Keratinocyte (primary cell): ENCODE measurements at regions not wholly inside any gene's neighbourhood (a gene's known extent, or its start where the extent isn't known, plus 50 kb on each side); places are given as distances from the start of the nearest gene placed in this dataset.
A peak's percentile ranks its signal among the peaks of the same experiment; 100 is the strongest.
"Not testable (repeated sequence)": the region's sequence is repeated elsewhere in the genome, so short reads cannot be mapped to it uniquely, and the experiment has no call there.

Experiments used
- DNase-seq: peaks from one replicate; pipeline ENCODE4 v3.0.0-alpha.2; 2011; ENCODE audit warnings: low read depth, missing footprints, low spot score
- FAIRE-seq: peaks from 2 replicates; lab custom pipeline; 2011; peaks lifted over from hg19 to GRCh38; lab: Jason Lieb, UNC
- H2AFZ ChIP-seq: 2 replicates; pipeline ENCODE4 v1.6.0; 2012; ENCODE audit warnings: low read length, control low read depth, inconsistent platforms; ENCODE audit not compliant: control insufficient read depth
- H3K27ac ChIP-seq: 2 replicates; pipeline ENCODE4 v1.5.1; 2011; ENCODE audit warnings: low read length; ENCODE audit not compliant: control insufficient read depth, insufficient read depth
- H3K27me3 ChIP-seq: 3 replicates; pipeline ENCODE4 v1.6.0; 2011; ENCODE audit warnings: low read length; ENCODE audit not compliant: control insufficient read depth, insufficient read depth; ENCODE audit errors: extremely low read depth
- H3K36me3 ChIP-seq, 2 experiments: 2 replicates in 1 of 2; 3 replicates in 1 of 2; pipeline ENCODE4 v1.5.1; 2011; ENCODE audit warnings: low read length in 2 of 2, mild to moderate bottlenecking in 1 of 2; ENCODE audit not compliant: control insufficient read depth in 2 of 2, insufficient read depth in 2 of 2; ENCODE audit errors: extremely low read depth in 1 of 2
- H3K4me1 ChIP-seq: 3 replicates; pipeline ENCODE4 v1.5.1; 2011; ENCODE audit warnings: low read length; ENCODE audit not compliant: control insufficient read depth, insufficient read depth; ENCODE audit errors: extremely low read depth
- H3K4me2 ChIP-seq: 3 replicates; pipeline ENCODE4 v1.6.0; 2011; ENCODE audit warnings: low read depth, low read length; ENCODE audit not compliant: control insufficient read depth, insufficient read depth; ENCODE audit errors: extremely low read depth
- H3K4me3 ChIP-seq, 3 experiments: fragments of 200-600 bp in 1 of 3; sonication (generic) in 1 of 3; 2 replicates in 2 of 3; 3 replicates in 1 of 3; pipeline ENCODE4 v1.5.1; 2011 to 2016; ENCODE audit warnings: low read length in 3 of 3, mild to moderate bottlenecking in 3 of 3, control low read depth in 2 of 3, inconsistent platforms in 1 of 3, low read depth in 1 of 3, mixed read lengths in 1 of 3, mixed run types in 1 of 3, moderate library complexity in 1 of 3; ENCODE audit not compliant: control insufficient read depth in 2 of 3, insufficient read depth in 2 of 3; ENCODE audit errors: extremely low read depth in 1 of 3
- H3K79me2 ChIP-seq: 2 replicates; pipeline ENCODE4 v1.6.0; 2012; ENCODE audit warnings: low read length; ENCODE audit not compliant: control insufficient read depth, insufficient read depth
- H3K9ac ChIP-seq: 3 replicates; pipeline ENCODE4 v1.6.0; 2011; ENCODE audit warnings: low read length; ENCODE audit not compliant: control insufficient read depth, insufficient read depth; ENCODE audit errors: extremely low read depth
- H3K9me1 ChIP-seq: 3 replicates; pipeline ENCODE4 v1.6.0; 2011; ENCODE audit warnings: low read length; ENCODE audit not compliant: control insufficient read depth, insufficient read depth; ENCODE audit errors: extremely low read depth
- H3K9me3 ChIP-seq: 2 replicates; pipeline ENCODE4 v1.5.1; 2012; ENCODE audit warnings: low read depth, low read length; ENCODE audit not compliant: control insufficient read depth
- H4K20me1 ChIP-seq: 3 replicates; pipeline ENCODE4 v1.6.0; 2011; ENCODE audit warnings: low read length; ENCODE audit not compliant: control insufficient read depth, insufficient read depth; ENCODE audit errors: extremely low read depth
- EZH2 ChIP-seq: IDR thresholded peaks from one replicate; pipeline ENCODE4 v1.6.1; 2012; ENCODE audit warnings: inconsistent platforms, mild to moderate bottlenecking, low read length, moderate library complexity
- dilution Hi-C: fragments of 300-500 bp; cut with MboI; formaldehyde crosslinking; loops from one replicate; pipeline ENCODE4 v1.7.0; 2020; ENCODE audit warnings: low sequenced_read_pairs; ENCODE audit not compliant: extremely low pct_ligation_motif_present
- TF ChIP-seq, protein P1 (sequence below), 3 experiments: IDR thresholded peaks in 1 of 3; conservative IDR thresholded peaks in 1 of 3; optimal IDR thresholded peaks in 1 of 3; 2 replicates in 2 of 3; 3 replicates in 1 of 3; pipeline versions ENCODE3 to v1.5.1; 2011; ENCODE audit warnings: low read length in 3 of 3, mild to moderate bottlenecking in 3 of 3, moderate library complexity in 2 of 3, control low read depth in 1 of 3, inconsistent platforms in 1 of 3; ENCODE audit not compliant: insufficient read depth in 2 of 3; ENCODE audit errors: extremely low read depth in 1 of 3

GRCh38 chr3:3992312-3992874 lies 193.2 kb downstream of the LRRN1 start:
- Histone ChIP-seq H3K36me3 (no peaks in the 10 kb centered on the region), H3K9me3 (no peaks in the 10 kb centered on the region), H3K27ac (no peak overlapping the region), H2AFZ (no peak overlapping the region), H3K4me3 (no peak overlapping the region), H4K20me1 (no peaks in the 10 kb centered on the region), H3K4me2 (no peak overlapping the region), H3K9me1 (no peaks in the 10 kb centered on the region), H3K9ac (no peak overlapping the region), H3K4me1 (no peaks in the 10 kb centered on the region), H3K79me2 (no peaks in the 10 kb centered on the region), H3K27me3 (no peaks in the 10 kb centered on the region)
- FAIRE-seq, result no peak
- TF ChIP-seq, protein P1, sequence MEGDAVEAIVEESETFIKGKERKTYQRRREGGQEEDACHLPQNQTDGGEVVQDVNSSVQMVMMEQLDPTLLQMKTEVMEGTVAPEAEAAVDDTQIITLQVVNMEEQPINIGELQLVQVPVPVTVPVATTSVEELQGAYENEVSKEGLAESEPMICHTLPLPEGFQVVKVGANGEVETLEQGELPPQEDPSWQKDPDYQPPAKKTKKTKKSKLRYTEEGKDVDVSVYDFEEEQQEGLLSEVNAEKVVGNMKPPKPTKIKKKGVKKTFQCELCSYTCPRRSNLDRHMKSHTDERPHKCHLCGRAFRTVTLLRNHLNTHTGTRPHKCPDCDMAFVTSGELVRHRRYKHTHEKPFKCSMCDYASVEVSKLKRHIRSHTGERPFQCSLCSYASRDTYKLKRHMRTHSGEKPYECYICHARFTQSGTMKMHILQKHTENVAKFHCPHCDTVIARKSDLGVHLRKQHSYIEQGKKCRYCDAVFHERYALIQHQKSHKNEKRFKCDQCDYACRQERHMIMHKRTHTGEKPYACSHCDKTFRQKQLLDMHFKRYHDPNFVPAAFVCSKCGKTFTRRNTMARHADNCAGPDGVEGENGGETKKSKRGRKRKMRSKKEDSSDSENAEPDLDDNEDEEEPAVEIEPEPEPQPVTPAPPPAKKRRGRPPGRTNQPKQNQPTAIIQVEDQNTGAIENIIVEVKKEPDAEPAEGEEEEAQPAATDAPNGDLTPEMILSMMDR (optimal IDR thresholded peaks at IDR 0.05 in 1 of 3, IDR thresholded peaks at IDR 0.05 in 1 of 3, conservative IDR thresholded peaks at IDR 0.05 in 1 of 3; ENCODE audit: extremely low read depth in 1 of 3, insufficient read depth in 2 of 3, low read length in 3 of 3), result no peak
- no peak for TF ChIP-seq EZH2
- dilution Hi-C loops, result no loop called here
- no peak for DNase-seq

DNA sequence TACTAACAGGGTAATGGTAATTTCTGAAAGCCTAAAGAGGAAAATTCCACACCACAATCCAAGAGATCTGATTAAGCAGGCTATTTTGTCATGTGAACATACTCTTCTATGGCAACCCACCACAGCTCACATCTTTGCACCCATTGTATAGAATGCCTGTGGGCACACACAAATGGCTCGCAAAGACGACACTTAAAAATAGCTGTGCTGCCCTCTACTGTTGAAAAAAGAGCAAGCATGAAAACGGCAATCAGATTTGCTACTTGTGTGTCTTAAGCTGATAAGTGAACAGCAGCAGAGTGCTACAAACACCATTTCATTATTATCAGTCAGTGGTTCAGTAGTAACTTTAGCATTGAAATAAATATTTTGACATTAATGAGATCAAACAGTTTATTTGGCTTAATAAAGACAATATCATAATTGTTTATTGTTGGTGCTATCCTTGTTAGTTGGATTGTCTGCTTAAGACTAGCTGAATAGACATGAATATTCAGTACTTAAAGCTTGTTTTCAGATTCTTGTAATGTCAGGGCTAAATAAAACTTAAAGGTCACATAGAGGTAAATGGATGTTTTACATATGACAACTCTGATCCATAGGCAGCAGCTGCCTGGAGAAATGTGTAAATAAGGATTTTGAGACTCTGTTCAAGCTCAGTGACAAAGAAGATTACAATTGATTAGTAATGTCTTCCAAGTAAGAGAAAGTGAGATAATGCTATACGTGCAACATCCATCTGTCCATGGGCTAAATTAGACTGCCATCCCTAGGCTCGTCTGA lies 199.1 kb downstream of the LRRN1 start:
- no peaks in the 10 kb centered on the region for H3K79me2 ChIP-seq
- no peak overlapping the region for H2AFZ ChIP-seq
- no peak overlapping the region for H3K9ac ChIP-seq
- no peak overlapping the region for H3K4me2 ChIP-seq
- no peaks in the 10 kb centered on the region for H3K9me3 ChIP-seq
- no peaks in the 10 kb centered on the region for H3K27me3 ChIP-seq
- no peak overlapping the region for H3K27ac ChIP-seq
- FAIRE-seq (peak; percentile 32), DNase-seq (no peak)
- no peak for TF ChIP-seq EZH2
- TF ChIP-seq, protein P1 (optimal IDR thresholded peaks at IDR 0.05 in 1 of 3, IDR thresholded peaks at IDR 0.05 in 1 of 3, conservative IDR thresholded peaks at IDR 0.05 in 1 of 3; ENCODE audit: extremely low read depth in 1 of 3, insufficient read depth in 2 of 3, low read length in 3 of 3), result peak; percentile 50 to 61 (median 57)
- H3K36me3 ChIP-seq, result no peaks in the 10 kb centered on the region
- dilution Hi-C loops, result no loop called here
- H3K4me1 ChIP-seq, result no peaks in the 10 kb centered on the region
- H3K4me3 ChIP-seq, result no peak overlapping the region
- no peaks in the 10 kb centered on the region for H3K9me1 ChIP-seq
- H4K20me1 ChIP-seq, result no peaks in the 10 kb centered on the region

- H3K36me3 ChIP-seq, DNase-seq, H3K27ac ChIP-seq, H3K4me3 ChIP-seq, dilution Hi-C loops, H3K4me2 ChIP-seq, H3K9me1 ChIP-seq, H3K9ac ChIP-seq, H3K27me3 ChIP-seq, FAIRE-seq, H3K9me3 ChIP-seq, H3K4me1 ChIP-seq, H2AFZ ChIP-seq, H4K20me1 ChIP-seq, H3K79me2 ChIP-seq: not testable (repeated sequence)
Measured at GRCh38 chr3:3999340-3999739, 200.1 kb downstream of the LRRN1 start.
